MV-4-11 (cell line): ENCODE measurements at regions not wholly inside any gene's neighbourhood (a gene's known extent, or its start where the extent isn't known, plus 50 kb on each side); places are given as distances from the start of the nearest gene placed in this dataset.
"Not testable (repeated sequence)": the region's sequence is repeated elsewhere in the genome, so short reads cannot be mapped to it uniquely, and the experiment has no call there.

Experiments
- DNase-seq: peaks from one replicate; lab custom pipeline; 2025; lab: John Stamatoyannopoulos, UW

DNA sequence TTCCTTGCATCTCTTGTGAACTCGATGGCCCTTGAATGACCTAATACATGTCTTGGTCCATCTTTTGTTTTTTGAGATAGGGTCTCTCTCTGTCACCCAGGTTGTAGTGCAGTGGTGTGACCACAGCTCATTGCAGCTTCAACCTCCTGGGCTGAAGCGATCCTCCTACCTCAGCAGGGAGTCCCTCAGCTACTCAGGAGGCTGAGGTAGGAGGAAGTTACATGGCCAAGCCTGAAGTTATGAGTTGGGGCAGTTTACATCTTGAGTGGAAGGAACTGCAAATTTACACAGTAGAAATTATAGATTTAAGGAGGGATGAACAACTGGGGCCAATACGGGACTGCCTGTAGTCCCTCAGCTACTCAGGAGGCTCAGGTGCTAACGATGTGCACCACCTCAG is 97.2 kb upstream of the METTL14 start:
- DNase-seq = no peak

DNA sequence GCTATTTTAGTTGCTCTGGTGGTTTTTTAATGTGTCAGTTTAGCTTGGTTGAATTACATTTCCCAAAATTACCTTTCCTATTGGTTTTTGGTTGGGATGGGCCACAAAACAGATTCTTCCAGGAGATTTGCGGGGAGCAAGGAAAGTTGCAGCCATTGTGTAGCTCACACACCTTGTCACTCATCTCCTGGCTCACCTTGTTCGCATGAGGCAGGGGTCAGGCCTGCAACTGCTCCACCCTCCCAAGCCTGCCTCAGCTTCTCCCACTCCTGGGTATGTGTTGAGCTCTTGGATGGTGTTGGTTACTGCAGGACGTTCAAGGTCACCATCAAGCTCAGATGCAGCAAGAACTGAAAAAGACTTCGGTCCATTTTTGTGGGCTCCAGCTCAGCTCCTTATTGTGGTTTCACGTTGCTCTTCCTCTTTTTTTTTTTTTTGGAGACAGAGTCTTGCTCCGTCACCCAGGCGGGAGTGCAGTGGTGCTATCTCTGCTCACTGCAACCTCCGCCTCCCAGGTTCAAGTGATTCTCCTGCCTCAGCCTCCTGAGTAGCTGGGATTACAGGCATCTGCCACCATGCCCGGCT is 95.6 kb upstream of the METTL14 start:
- peak; percentile 82 for DNase-seq

DNA sequence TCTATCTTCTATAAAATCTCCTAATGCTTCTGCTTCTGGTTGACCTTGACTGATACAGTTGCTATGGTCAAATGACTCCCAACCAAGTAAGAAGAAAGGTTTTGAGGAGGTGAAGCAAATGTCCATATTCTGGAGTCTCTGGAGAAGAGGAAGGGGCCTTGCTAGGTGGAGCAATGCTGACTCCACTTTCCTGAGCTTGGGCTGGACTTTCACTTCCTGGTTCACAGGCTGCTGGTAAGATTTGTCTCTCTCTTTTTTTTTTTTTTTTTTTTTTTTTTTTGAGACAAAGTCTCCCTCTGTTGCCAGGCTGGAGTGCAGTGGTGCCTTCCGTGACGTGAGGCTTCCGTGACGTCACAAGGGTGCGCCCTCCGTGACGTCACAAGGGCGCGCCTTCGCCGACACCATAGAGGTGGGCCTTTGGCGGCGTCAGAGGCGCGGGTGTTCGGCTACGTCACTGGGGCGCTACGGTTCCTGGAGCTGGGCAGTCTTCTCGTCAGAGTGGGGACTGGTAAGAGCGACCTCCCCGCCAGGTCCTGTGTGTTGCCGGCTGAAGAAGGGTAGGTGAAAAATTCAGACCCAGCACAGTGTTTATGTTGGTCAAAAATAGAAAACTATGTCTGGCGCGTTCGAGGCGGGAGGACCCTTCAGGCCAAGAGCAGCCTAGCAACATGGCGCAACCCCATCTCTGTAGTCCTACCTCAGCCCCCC is 93.7 kb upstream of the METTL14 start:
- DNase-seq = peak; percentile 95

DNA sequence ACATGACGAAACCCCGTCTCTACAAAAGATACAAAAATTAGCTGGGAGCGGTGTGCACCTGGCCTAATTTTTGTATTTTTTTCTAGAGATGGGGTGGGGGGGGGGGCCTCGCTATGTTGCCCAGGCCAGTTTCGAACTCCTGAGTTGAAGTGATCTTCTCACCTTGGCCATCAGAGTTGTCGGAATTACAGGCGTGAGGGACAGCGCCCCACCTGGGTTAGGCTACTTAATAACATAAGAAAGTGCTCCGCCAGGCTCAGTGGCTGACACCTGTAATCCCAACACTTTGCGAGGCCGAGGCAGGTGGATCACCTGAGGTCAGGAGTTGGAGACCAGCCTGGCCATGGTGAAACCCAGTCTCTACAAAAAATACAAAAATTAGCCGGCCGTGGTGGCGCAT is 92.9 kb upstream of the METTL14 start:
- DNase-seq = not testable (repeated sequence)

DNA sequence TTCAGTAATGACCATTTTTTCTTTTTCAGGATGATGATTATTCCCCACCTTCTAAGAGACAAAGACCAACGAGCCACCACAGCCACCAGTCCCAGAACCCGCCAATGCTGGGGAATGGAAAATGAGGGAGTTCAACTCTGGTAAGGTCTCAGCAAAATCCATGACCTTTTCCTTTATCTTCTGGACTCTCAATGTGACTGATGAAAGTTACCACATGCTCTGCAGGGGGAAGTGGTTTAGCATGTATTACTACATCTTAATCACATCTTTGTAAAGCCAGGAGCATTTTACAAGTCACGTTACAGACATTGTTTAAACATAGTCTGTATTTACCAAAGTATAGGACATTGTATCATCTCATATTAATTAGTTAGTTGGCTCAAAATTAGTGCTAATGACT is 89.3 kb upstream of the METTL14 start:
- DNase-seq = peak; percentile 70

DNA sequence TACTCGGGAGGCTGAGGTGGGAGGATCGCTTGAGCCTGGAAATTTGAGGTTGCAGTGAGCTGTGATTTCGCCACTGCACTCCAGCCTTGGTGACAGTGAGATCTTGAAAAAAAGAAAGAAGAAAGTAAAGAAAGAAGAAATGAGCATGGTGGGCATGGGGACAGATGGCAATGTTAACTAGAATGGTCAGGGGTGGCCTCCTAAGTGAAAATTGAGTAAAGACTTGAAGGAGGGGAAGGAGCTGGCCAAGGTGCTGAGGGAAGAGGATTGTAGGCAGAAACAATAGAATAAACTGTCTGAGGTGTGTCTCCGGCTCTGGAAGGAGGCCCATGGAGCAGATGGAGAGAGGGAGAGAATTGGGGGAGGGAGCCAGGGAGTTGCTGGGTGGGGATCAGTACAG is 60.1 kb upstream of the METTL14 start:
- DNase-seq = not testable (repeated sequence)

DNA sequence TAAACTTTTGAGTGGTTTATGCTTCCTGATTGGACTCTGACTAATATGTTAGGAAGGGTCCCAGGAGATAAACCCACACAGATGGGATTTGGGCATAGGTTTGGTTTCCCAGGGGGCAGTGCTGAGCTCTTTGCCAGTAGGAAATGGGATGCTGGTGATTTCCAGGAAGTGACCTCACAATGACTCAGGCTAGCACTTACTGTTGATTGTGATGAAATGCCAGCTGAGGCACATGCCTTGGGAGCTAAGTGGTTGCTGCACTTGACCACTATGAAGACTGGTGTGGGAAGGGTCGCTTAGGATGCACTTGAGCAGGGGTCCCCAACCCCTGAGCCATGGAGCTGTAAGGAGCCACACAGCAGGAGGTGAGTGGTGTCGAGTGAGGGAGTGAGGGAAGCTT is 55.5 kb upstream of the METTL14 start:
- peak; percentile 41 for DNase-seq

DNA sequence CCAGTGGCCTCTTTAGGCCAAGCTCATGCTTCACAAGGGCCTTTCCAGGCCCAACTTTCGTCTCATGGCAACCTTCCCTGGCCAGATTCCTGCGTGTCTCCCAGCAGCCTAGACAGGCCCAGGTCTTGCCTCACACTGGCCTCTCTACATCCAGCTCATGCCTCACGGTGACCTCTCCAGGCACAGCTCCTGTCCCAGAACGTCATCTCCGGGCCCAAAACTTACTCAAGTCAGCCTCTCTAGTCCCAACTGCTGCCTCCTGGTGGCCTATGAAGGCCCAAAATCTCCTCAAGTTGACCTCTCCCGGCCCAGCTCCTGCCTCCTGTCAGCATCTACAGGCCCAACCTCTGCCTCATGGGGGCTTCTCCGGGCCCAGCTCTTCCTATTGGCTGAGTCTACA is 54.3 kb upstream of the METTL14 start:
- not testable (repeated sequence) for DNase-seq

DNA sequence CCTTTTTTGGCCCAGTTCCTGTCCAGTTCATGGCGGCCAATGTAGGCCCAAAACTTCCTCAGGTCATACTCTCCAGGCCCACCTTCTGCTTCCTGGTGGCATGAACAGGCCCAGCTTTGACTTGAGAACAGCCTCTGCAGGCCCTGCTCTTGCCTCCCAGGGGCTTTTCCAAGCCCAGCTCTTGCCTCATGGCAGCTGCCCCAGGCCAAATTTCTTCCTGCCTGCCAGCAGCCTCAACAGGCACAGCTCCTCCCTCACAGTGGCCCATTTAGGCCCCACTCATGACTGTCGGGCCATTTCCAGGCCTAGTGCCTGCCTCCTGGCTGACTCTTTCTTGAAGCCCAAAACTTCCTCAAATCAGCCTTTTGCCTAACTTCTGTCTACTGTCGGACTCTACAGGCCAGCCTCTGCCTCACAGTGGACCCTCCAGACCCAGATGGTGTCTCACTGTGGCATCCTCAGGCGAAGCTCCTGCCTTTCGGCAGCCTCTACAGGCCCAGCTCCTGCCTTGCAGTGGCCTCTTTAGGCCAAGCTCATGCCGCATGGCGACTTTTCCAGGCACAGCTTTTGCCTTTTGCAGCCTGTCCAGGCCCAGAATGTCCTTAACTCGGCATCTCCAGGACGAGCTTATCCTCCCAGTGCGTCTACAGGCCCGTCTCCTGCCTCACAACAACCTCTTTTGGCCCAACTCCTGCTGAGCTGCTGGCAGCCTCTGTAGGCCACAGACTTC is 53.7 kb upstream of the METTL14 start:
- DNase-seq = not testable (repeated sequence)

DNA sequence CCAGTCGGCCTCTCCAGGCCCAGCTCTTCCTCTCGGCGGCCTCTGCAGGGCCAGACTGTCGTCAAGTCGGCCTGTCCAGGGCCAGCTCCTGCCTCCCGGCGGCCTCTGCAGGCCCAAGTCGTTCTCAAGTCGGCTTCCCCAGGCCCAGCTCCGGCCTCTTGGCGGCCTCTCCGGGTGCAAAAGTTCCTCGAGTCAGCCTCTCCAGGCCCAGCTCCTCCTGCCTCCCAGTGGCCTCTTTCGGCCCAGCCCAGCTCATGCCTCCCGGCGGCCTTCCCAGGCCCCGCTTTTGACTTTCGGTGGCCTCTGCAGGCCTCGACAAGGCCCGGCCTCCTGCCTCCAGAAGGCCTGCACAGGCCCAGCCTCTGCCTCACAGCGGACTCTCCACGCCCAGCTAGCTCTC is 51.7 kb upstream of the METTL14 start:
- DNase-seq = not testable (repeated sequence)

DNA sequence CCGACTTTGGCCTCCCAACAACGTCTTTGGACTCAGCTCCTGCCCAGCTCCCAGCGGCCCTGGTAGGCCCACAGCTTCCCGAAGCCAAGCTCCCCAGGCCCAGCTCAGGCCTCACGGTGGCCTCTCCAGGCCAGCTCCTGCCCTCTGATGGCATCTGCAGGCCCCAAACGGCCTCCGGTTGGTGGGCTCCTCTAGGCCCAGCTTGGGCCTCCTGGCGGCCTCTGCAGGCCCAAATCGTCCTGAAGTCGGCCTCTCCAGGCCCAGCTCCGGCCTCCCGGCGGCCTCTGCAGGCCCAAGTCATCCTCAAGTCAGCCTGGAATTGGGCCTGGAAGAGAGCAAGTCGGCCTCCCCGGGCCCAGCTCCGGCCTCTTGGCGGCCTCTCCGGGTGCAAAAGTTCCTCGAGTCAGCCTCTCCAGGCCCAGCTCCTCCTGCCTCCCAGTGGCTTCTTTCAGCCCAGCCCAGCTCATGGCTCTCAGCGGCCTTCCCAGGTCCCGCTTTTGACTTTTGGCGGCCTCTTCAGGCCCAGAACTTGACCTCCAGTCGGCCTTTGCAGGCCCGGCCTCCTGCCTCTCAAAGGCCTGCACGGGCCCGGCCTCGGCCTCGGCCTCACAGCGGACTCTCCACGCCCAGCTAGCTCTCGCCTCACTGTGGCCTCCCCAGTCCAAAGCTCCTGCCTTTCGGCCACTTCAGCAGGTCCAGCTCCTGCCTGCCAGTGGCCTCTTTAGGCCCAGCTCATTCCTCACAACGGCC is 50.9 kb upstream of the METTL14 start:
- not testable (repeated sequence) for DNase-seq
